GM10266 (cell line): ENCODE measurements at regions not wholly inside any gene's neighbourhood (a gene's known extent, or its start where the extent isn't known, plus 50 kb on each side); places are given as distances from the start of the nearest gene placed in this dataset.

Experiments used
- DNase-seq: peaks from one replicate; pipeline ENCODE4 v3.0.0; 2012; ENCODE audit errors: extremely low spot score
- TF ChIP-seq, protein P1 (sequence below): IDR thresholded peaks from 2 replicates; pipeline ENCODE4 v1.5.1; 2012; ENCODE audit warnings: mild to moderate bottlenecking, low read depth; ENCODE audit not compliant: control insufficient read depth, insufficient read depth; ENCODE audit errors: missing control alignments

DNA sequence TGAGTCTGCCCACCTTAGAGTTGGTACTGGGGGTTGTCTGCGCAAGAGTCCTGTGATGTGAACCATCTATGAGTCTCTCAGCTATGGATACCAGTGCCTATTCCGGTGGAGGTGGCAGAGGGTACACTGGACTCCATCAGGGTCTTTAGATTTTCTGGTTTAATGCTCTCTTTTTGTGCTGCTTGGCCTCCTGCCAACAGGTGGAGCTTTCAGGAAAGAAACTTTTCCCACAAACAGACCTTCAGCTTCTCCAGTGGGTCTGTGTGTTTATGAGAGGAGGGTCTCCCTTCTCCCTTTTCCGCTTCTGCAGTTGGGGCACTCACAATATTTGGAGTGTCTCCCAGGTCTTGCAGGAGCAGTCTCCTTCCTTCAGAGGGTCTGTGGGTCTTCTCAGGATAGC lies 1721.9 kb upstream of the SLC39A10 start:
- TF ChIP-seq, protein P1, sequence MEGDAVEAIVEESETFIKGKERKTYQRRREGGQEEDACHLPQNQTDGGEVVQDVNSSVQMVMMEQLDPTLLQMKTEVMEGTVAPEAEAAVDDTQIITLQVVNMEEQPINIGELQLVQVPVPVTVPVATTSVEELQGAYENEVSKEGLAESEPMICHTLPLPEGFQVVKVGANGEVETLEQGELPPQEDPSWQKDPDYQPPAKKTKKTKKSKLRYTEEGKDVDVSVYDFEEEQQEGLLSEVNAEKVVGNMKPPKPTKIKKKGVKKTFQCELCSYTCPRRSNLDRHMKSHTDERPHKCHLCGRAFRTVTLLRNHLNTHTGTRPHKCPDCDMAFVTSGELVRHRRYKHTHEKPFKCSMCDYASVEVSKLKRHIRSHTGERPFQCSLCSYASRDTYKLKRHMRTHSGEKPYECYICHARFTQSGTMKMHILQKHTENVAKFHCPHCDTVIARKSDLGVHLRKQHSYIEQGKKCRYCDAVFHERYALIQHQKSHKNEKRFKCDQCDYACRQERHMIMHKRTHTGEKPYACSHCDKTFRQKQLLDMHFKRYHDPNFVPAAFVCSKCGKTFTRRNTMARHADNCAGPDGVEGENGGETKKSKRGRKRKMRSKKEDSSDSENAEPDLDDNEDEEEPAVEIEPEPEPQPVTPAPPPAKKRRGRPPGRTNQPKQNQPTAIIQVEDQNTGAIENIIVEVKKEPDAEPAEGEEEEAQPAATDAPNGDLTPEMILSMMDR, result no peak
- DNase-seq, result no peak

DNA sequence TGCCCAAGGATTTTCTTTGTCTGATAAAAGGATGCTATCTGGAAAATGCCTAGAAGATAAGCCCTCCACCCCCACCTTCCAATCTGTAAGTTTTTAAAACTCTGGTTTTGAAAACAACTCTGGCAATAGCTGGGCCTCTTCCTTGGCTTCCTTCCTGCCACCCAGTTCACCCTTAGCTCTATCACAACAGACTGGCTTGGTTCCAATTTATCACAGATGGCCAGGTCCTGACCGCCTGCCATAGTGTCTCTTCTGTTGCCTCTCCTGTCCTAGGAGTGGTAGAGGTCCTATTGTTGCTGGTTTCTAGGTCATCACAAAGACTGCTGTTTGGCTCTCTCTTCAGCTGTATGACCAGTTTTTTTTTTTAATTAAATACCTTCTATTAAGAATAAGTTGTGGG lies 1727.9 kb upstream of the SLC39A10 start:
- DNase-seq, result no peak
- TF ChIP-seq, protein P1, result no peak

DNA sequence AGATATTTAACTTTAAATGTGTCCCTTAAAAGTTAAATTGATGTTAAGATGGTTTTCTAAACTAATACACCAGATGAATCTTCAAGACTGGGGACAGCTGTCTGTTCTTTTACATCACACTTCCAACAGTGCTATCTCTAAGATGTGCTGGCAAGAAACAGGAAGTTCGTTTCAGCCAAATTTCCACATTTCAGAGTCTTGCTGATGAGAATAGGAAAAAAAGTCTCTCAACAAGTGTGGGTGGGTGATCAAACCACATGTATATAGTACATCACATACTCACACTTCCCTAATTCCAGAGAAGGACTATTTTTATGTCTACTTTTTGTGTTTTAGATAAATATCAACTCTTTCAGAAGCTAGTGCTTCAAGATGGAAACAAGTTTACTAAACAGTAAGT lies 1712.8 kb upstream of the TMEFF2 start:
- TF ChIP-seq, protein P1, result no peak
- DNase-seq, result no peak

DNA sequence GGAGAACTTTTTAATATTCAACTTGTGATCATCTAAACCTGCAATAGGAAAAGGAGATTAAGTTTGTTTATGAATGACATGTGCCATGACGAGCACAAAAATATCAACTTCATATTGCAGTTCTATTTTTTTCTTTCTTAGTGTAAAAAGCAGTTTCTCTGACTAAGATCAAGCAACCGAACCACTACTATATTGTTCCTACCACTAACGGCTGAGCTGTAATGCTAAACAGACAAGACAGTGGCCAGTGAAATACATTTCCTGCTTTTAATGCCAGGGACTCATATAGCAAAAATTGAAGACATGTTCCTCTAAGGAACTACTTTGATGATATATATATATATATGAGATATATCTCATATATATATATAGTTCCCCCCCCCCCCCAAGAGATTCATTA lies 1705.6 kb upstream of the TMEFF2 start:
- no peak for DNase-seq
- TF ChIP-seq, protein P1, result no peak

DNA sequence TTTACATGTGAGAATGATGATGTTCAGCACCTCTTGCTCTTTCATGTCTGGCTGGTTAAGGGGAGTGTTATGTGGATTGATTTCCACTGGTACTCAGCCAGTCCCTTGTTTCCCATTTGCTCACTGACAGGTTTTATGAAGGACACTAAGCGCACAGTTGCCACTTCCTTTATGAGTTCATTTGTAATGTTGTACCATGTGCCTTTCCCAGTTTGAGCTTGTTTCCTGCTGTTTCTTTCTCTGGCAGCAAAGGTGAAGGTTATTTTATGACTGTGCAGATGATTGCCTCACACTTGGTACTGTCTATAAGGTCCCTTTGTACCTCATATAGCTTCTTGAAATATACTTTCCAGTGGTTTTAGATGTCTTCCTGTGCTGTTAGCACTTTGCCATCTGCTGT lies 1700.5 kb upstream of the TMEFF2 start:
- TF ChIP-seq, protein P1, result no peak
- DNase-seq, result no peak

DNA sequence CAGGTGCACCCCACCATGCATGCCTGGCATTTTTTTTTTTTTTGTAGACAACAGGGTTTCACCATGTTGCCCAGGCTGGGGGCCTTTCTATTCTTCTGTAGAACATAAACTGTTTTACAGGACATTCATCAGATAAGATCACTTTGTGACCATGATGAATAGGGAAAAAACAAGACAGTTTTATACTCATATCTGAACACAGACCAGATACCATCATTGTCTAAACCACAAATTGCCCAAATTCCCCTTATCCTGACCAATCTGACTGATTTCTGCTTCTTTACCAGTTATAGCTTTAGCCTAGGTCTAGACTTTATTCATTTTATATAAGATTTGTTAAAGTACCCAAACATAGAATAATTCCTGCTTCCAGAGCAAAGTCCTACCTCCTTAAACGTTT lies 1699.3 kb upstream of the TMEFF2 start:
- TF ChIP-seq, protein P1, result no peak
- DNase-seq, result no peak

DNA sequence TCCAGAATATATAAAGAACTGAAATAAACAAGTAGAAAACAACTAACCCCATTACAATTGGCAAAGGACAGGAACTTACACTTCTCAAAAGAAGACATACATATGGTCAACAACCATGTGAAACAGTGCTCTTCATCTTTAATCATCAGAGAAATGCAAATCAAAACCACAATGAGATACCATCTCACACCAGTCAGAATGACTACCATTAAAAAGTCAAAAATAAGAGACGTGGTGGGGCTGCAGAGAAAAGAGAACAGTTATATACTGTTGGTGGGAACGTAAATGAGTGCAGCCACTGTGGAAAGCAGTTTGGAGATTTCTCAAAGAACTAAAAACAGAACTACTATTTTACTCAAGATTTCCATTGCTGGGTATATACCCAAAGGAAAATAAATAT lies 1696.3 kb upstream of the TMEFF2 start:
- TF ChIP-seq, protein P1, result no peak
- DNase-seq, result no peak
